HepG2 (cell line): ENCODE measurements at regions not wholly inside any gene's neighbourhood (a gene's known extent, or its start where the extent isn't known, plus 50 kb on each side); places are given as distances from the start of the nearest gene placed in this dataset.
A peak's percentile ranks its signal among the peaks of the same experiment; 100 is the strongest.

Experiments
- ATAC-seq: fragments of 200-7000 bp; cut with Tn5 transposase; 3 replicates; pipeline ENCODE4 v1.9.1; 2020; ENCODE audit warnings: mild to moderate bottlenecking, moderate library complexity
- BruUV-seq: library from RNA; stranded (reverse); fragments of 400-500 nt; replicated peaks from 2 replicates; lab custom pipeline; 2021; lab: Mats Ljungman, UMichigan
- CTCF ChIA-PET: fragments of 300-600 bp; formaldehyde crosslinking; extraction: SDS; loops from one replicate; lab custom pipeline; 2021; ENCODE audit warnings: low total read pairs, inconsistent platforms, low intra/inter-chr PET ratio; lab: Yijun Ruan, JAX
- POLR2A ChIA-PET: fragments of 350-600 bp; sonication (Branson Sonifier 250); formaldehyde crosslinking; loops from one replicate; lab custom pipeline; 2020; ENCODE audit warnings: antibody characterized with exemption, inconsistent platforms; lab: Yijun Ruan, JAX
- DNase-seq: peaks from one replicate; pipeline ENCODE4 v3.0.0-alpha.2; 2015; ENCODE audit warnings: low spot score
- FAIRE-seq: peaks from 3 replicates; lab custom pipeline; 2011; peaks lifted over from hg19 to GRCh38; lab: Jason Lieb, UNC
- H2AFZ ChIP-seq: one replicate; pipeline ENCODE4 v1.6.1; 2011; ENCODE audit warnings: low read length, inconsistent platforms
- H3K27ac ChIP-seq: fragments of 300-600 bp; 3 replicates; pipeline ENCODE4 v1.8.0; 2011; ENCODE audit warnings: mixed run types, mild to moderate bottlenecking, mixed read lengths, low read length, inconsistent platforms; ENCODE audit not compliant: insufficient read depth; ENCODE audit errors: extremely low read length
- H3K27me3 ChIP-seq, 2 experiments: fragments of 200-600 bp in 1 of 2; 2 replicates in 1 of 2; 3 replicates in 1 of 2; pipeline versions ENCODE4 v1.6.0 to v1.8.0; 2011; ENCODE audit warnings: low read length in 2 of 2, mild to moderate bottlenecking in 2 of 2, moderate library complexity in 2 of 2, inconsistent platforms in 1 of 2; ENCODE audit not compliant: insufficient read depth in 2 of 2, control insufficient read depth in 1 of 2
- H3K36me3 ChIP-seq, 2 experiments: fragments of 200-600 bp in 1 of 2; replicated peaks in 1 of 2; 2 replicates in 1 of 2; 3 replicates in 1 of 2; pipeline versions ENCODE4 v1.5.1 to v1.8.0; 2011; ENCODE audit warnings: low read length in 2 of 2, inconsistent platforms in 1 of 2; ENCODE audit not compliant: insufficient read depth in 2 of 2, control insufficient read depth in 1 of 2
- H3K4me1 ChIP-seq: 2 replicates; pipeline ENCODE4 v1.5.1; 2012; ENCODE audit warnings: low read length, inconsistent platforms; ENCODE audit not compliant: insufficient read depth
- H3K4me2 ChIP-seq: 2 replicates; pipeline ENCODE4 v1.6.0; 2011; ENCODE audit warnings: low read depth, low read length, inconsistent platforms
- H3K4me3 ChIP-seq, 3 experiments: fragments of 200-600 bp in 1 of 3; sonication (generic), shearing (Covaris generic) in 1 of 3; replicated peaks in 1 of 3; 2 replicates each; pipeline ENCODE4 v1.5.1; 2011 to 2016; ENCODE audit warnings: low read length in 3 of 3, inconsistent platforms in 2 of 3, low read depth in 2 of 3, mild to moderate bottlenecking in 2 of 3, control low read depth in 1 of 3, mixed read lengths in 1 of 3; ENCODE audit not compliant: insufficient read depth in 1 of 3
- H3K79me2 ChIP-seq: one replicate; pipeline ENCODE4 v1.6.1; 2011; ENCODE audit warnings: low read length, inconsistent platforms; ENCODE audit not compliant: insufficient read depth
- H3K9ac ChIP-seq: 2 replicates; pipeline ENCODE4 v1.6.0; 2011; ENCODE audit warnings: mild to moderate bottlenecking, low read depth, low read length, inconsistent platforms; ENCODE audit not compliant: insufficient read depth
- H3K9me3 ChIP-seq: 2 replicates; pipeline ENCODE4 v1.5.1; 2012; ENCODE audit warnings: mild to moderate bottlenecking, low read length
- H4K20me1 ChIP-seq: 2 replicates; pipeline ENCODE4 v1.6.0; 2011; ENCODE audit warnings: inconsistent platforms, mild to moderate bottlenecking, low read length, moderate library complexity; ENCODE audit not compliant: insufficient read depth
- FOXK2 ChIP-seq: fragments of 450-650 bp; IDR thresholded peaks from 2 replicates; pipeline ENCODE4 v1.6.1; 2016
- FOXP1 ChIP-seq, 2 experiments: fragments of 450-650 bp in 1 of 2; IDR thresholded peaks; 2 replicates each; pipeline ENCODE4 v1.6.1; 2017 to 2018; ENCODE audit warnings: antibody characterized with exemption in 1 of 2
- GRHL1 ChIP-seq: sonication (generic); formaldehyde crosslinking; conservative IDR thresholded peaks from 2 replicates; pipeline ENCODE4 v1.8.0; 2022; ENCODE audit warnings: missing genetic modification reagents
- NR0B2 ChIP-seq: sonication (generic); formaldehyde crosslinking; IDR thresholded peaks from 2 replicates; pipeline ENCODE4 v1.4.0; 2020; ENCODE audit warnings: mild to moderate bottlenecking, missing genetic modification reagents
- SMAD3 ChIP-seq: sonication (generic); formaldehyde crosslinking; IDR thresholded peaks from 2 replicates; pipeline ENCODE4 v1.4.0; 2020; ENCODE audit warnings: missing genetic modification reagents
- ZNF335 ChIP-seq: sonication (generic); formaldehyde crosslinking; IDR thresholded peaks from 2 replicates; pipeline ENCODE4 v1.4.0; 2020; ENCODE audit warnings: missing genetic modification reagents
- ZNF564 ChIP-seq: sonication (generic); formaldehyde crosslinking; IDR thresholded peaks from 2 replicates; pipeline ENCODE4 v1.8.1; 2023; ENCODE audit warnings: mild to moderate bottlenecking, missing genetic modification reagents
- WGBS: methylation state at CpG from one replicate; pipeline ENCODE4 v1.1.6; 2017; ENCODE audit warnings: low lambda C conversion rate; 5-methylcytosine and 5-hydroxymethylcytosine counted together
- in situ Hi-C: cut with HindIII; loops from 2 replicates; pipeline ENCODE4 v1.10.0; 2017; ENCODE audit warnings: low pct_unique_long_range_greater_than_20kb; ENCODE audit not compliant: extremely low pct_ligation_motif_present
- intact Hi-C: fragments of 100-400 bp; cut with micrococcal nuclease; formaldehyde crosslinking; loops from one replicate; pipeline ENCODE4 v1.10.0; 2022; ENCODE audit not compliant: unreplicated experiment

- no peak for TF ChIP-seq NR0B2
- no peak for TF ChIP-seq SMAD3 (CRISPR knock-in tag)
- TF ChIP-seq ZNF564 (CRISPR knock-in tag), result no peak
- no peak for TF ChIP-seq ZNF335 (CRISPR knock-in tag)
- TF ChIP-seq, all 625 proteins: peak for 0
These were observed 76.7 kb upstream of the AP1S2 start (continued) for GRCh38 chrX:15931362-15931761.

GRCh38 chrX:15930585-15930984 is 76.0 kb upstream of the AP1S2 start:
- H3K9me3 ChIP-seq, result no peaks in the 10 kb centered on the region
- POLR2A ChIA-PET, result no interaction called here

More at GRCh38 chrX:15930585-15930984, 76.0 kb upstream of the AP1S2 start:
- ATAC-seq, result no peak
- no peak overlapping the region for H3K4me2 ChIP-seq
- H3K27ac ChIP-seq, result no peak overlapping the region
- no peak for TF ChIP-seq FOXP1 (IDR thresholded peaks at IDR 0.05)
- TF ChIP-seq FOXP1 (CRISPR knock-in tag; IDR thresholded peaks at IDR 0.05), result no peak
- no peak for TF ChIP-seq FOXK2
- no peak for TF ChIP-seq GRHL1 (CRISPR knock-in tag)
- no peaks in the 10 kb centered on the region for H3K36me3 ChIP-seq
- no peak for DNase-seq
- WGBS, result 0% methylated on average over 5 of the region's 5 CpGs
- H2AFZ ChIP-seq, result no peak overlapping the region
- in situ Hi-C loops (no loop called here), intact Hi-C loops (no loop called here)
- no peak overlapping the region for H3K9ac ChIP-seq
- FAIRE-seq, result peak; percentile 58
- H3K4me3 ChIP-seq, result no peak overlapping the region
- no TSS peak for BruUV-seq
- H3K79me2 ChIP-seq, result no peaks in the 10 kb centered on the region
- no peaks in the 10 kb centered on the region for H3K4me1 ChIP-seq
- CTCF ChIA-PET, result no interaction called here
- no peaks in the 10 kb centered on the region for H4K20me1 ChIP-seq
- H3K27me3 ChIP-seq, result no peaks in the 10 kb centered on the region
